Activated CD4-positive, alpha-beta T cell treated with anti-CD3 and anti-CD28 coated beads for 48 hours (primary cell): ENCODE measurements at regions not wholly inside any gene's neighbourhood (a gene's known extent, or its start where the extent isn't known, plus 50 kb on each side); places are given as distances from the start of the nearest gene placed in this dataset.

ENCODE experiments used
- DNase-seq: peaks from one replicate; pipeline ENCODE4 v3.0.0-alpha.2; 2020

DNA sequence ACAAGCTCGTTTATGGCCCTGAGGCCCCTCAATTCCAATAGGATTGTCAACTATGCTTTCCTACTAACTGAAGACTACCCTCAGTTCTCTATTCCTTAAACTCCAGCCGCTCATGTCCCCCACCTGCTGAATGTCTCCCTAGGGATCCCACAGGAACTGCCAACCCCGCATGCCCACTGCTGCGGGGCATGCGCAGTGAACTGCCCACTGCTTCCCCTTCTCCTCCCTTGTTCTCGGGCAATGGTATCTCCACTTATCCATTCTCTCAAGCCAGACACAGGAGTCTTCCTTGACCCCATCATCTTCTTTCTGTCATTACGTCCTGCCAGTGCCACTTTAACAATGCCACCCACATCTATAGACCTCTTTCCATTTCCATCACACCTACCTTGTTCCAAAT is 90.0 kb downstream of the FGF18 start:
- no peak for DNase-seq

DNA sequence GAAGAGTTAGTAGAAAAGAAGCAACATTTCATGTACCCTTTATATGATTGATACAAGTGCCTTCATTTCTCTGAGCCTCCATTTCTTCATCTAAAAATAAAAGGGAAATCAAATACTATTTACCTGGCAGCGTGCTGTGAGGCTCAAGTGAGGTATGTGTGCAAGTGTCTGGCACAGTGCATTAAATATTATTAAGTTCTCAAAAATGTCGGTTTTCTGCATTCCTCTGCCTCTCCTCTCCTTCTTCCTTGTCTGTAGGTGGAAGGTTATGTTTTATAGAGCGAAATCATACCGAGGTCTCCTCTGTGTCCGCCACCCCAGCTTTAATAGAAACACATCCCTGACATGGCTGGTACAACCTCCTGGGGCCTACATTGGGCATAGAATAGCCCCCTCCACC is 93.0 kb downstream of the FGF18 start:
- no peak for DNase-seq

DNA sequence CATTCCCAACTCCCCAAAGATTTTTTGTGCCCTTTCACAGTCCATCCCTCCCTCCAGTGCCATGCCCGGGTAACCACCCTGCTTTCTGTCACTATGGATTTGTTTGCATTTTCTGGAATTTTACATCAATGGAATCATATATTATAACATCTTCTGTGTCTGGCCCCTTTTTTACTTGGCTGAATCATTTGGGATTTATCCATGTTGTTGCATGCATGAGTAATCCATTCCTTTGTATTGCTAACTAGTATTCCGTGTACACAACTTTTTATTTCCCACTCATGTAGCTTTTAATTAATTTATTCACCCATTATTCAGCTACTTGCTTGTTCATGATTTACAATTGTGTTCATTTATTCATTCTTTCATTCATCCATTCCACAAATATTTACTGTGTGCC is 94.1 kb downstream of the FGF18 start:
- DNase-seq = no peak

DNA sequence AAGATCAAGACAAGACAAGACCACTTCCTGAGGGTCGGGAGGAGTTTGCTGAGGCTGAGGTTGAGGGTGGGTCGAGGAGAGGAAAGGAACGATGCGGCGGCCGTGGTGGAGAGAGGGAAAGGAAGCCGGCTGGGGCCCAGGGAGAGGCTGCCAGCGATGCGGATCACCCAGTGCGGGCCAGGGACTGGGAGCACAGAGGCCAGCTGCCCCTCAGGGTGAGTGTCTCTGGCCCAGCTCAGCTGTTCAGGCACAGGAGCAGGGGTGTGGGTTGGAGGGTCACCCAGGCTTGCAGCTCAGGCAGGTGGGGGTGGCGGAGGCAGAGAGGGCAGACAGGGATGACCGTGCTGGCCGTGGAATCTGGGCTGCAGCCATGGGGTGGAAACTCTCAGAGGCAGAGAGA is 99.5 kb downstream of the FGF18 start:
- DNase-seq = no peak

DNA sequence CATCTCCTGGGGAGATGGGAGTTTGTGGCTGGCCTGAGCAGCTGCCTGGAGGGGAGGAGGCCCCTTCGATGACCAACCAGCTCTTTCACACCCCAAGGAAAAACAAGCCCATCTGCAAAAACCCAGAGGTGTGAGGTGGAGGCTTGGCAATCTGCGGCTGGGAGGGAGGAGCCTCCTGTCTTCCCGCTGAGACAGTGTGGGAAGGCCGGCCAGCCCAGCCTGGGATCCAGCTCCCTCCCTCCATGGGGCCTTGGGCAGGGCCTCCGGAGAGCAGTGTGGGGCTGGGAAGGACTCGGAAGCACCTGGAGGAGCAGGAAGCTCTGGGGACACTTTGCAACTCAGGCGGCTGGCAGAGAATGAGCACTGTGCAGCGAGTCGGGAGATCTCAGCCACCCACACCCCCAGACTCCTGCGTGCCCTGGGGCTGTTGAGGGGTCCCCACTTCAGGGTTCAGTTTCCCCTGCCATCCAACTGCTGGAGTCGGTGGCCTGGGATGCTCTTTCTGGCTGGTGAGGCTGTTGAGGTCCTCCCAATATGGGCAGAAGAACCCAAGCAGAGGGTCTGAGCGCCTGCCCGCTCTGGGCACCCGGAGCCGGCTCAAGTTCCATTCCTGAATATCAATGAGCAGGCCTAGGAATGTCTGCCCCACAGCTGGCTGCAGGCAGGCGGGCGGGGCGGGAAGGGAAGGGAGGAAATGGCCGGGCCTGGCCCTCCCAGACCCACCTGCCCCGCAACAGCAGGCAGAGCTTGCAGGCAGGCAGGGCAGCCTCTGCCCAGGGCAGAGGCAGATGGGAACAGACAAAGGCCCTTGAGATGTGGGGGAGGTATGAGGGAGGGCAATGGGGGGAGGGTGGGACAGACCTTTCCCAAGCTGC is 101.1 kb downstream of the FGF18 start:
- DNase-seq = no peak

DNA sequence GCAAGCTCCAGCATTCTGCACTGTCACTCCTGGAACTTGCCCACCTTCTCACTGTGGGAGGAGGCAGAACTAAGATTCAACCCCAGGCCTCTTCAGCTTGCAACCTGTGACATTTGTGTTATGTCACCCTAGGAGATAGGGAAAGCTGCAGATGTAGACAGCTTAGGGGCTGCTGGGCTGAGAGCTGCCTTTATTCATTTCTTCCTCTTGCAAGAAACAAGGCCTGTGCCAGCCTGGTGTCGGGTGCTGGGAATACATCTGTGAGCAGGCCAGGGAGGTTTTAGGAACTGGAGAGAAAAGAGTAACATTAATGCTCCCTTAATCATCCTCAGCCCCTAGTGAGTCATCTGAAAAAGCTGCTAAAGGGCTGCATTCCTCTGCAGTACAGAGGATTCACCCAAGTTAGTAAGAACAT is 101.8 kb downstream of the FGF18 start:
- DNase-seq = no peak

DNA sequence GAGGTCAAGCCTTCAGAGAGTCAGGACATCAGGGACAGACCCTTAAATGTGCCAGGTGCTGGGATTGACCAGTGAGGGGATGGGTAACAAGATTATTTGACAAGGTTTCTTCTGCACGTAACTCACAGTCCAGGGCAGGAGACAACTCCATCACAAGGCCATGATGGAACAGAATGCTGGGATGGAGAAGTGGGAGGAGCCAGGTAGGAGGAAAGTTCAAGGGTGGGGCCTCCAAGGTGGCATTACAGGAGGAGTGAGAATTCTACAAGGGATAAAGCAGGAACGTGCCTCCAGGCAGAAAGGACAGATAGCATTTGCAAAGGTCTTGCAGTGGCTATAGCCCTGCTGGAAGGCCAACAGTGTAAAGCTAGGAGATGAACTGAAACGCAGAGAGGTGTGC is 102.2 kb downstream of the FGF18 start:
- DNase-seq = no peak

DNA sequence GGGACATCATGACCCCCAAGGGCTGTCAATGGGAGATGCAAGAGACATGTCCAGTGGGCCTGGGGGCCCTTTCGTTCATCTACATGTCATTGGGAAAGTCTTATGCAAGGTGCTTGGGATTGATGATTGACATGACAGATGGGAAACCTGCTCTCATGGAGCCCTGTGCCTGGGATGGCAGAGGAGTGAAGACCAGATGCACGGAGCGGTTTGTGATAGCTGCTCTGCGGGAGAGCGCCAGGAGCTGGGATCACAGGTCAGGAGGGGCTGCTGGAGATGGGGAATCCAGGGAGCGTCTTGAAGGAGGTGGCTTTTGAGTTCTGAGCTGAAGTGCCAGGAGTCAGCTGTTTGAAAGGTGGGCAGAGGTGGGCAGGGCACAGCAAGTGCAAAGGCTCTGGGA is 104.3 kb downstream of the FGF18 start:
- DNase-seq = no peak

DNA sequence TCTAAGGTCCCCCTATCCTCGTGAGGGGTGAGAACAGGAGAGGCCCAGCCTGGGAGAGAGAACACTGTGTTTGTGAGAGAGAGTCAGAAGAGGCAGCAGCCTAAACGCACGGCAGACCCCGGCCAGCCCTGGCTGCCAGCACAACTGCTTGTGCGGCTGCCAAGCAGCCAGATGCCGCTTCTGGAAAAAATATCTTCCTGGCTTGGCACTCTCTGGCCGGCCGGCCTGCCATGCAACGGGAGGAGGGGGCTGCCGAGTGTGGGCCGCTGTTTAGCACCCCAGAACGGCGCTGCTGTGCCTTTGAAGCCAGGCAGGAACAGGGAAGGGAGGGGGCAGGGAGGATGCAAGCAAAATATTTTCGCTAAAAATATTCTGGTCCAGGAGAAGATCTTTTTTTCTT is 105.0 kb downstream of the FGF18 start:
- DNase-seq = no peak

DNA sequence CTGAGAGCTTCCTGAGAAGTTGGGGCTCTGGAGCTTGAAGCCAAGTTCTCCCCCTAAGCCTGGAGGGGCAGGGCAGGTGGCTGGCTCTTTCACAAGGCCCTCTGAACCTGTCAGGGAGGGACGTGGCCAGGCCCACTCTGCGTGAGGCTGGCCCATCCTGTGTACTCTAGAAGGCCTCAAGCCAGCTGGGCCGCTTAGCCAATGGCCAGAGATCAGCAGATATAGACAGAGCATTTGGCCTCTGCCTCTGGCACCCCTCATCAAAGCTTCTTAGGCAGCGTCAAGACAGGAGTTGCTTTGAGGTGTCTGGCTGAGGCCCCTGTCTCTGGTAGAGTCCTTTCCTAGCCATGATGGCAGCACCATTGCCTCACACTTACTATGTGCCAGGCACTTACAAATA is 105.6 kb downstream of the FGF18 start:
- DNase-seq = no peak

DNA sequence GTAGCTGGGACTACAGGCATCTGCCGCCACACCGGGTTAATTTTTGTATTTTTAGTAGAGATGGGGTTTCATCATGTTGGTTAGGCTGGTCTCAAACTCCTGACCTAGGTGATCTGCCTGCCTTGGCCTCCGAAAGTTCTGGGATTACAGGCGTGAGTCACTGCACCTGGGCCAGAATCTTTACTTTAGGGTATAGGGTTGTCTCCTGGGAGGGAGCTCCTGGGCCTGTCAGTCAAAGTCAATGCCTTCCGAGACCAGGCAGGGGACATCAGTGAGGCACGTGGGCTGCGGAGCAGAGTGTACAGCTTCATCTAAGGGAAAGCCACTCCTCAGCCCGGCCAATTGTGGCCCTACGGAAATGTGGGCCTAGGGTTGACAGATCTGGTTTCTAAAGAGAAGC is 108.6 kb downstream of the FGF18 start:
- DNase-seq = no peak

DNA sequence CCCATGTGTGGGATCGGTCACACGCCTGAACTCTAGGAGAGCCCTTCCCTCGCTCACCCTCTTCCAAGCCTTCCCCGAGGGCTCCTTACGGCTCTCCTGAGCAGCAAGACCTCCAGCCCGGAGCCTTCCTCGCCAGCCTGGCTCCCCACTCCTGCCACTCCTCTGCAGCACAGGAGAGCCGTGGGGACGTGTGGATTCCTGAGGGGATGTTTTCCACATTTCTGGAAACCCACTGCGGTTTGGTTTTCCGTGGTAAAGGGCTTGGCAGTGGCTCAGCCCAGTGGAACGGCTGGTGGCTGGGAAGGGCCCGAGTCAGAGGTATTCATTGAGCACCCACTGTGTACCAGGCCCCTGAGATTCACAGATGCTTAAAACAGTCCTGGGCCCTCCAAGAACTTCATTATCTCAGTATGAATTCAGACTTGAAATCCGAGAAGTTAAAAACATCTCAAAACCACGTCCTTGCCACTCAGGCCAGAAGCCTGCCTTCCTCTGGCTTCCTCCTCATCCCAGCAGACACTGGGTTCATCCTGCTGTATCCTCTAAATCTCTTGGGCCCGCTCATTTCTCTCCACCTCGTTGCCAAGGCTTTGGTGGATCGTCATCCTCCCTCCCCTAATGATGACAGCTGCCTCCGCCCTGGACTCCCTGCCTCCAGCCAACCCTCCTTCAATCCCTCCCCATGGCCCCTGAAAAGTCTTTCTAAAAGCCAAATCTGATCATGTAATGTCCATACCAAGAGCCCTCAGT is 109.6 kb downstream of the FGF18 start:
- DNase-seq = no peak

DNA sequence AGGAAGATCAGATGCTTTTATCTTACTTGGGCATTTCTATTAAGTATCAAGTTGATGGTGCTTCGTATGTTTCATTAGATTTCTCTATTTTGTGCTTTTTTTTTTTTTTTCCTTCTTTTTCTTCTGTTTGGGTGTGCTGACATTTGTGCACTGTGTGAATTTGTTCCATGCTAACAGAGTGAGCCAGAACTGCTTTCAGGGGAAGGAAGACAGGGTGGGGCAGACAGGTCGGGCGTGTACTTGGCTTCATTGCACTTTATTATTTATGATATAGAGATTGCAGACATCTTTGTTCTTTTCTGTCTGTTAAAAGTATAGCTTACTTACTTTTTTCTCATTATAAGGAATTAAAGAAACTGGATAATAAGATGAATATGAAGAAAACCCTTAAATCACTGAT is 112.2 kb downstream of the FGF18 start:
- no peak for DNase-seq

DNA sequence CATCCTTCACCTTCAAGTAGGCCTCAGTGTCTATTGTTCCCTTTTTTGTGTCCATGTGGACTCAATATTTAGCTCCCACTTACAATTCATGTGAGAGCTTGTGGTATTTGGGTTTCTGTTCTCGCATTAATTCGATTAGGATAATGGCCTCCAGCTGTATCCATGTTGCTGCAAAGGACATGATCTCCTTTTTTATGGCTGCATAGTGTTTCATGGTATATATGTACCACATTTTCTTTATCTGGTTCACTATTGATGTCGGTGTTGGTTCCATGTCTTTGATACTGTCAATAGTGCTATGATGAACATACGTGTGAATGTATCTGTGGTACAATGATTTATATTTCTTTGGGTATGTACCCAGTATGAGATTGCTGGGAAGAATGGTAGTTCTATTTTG is 113.7 kb downstream of the FGF18 start:
- no peak for DNase-seq

DNA sequence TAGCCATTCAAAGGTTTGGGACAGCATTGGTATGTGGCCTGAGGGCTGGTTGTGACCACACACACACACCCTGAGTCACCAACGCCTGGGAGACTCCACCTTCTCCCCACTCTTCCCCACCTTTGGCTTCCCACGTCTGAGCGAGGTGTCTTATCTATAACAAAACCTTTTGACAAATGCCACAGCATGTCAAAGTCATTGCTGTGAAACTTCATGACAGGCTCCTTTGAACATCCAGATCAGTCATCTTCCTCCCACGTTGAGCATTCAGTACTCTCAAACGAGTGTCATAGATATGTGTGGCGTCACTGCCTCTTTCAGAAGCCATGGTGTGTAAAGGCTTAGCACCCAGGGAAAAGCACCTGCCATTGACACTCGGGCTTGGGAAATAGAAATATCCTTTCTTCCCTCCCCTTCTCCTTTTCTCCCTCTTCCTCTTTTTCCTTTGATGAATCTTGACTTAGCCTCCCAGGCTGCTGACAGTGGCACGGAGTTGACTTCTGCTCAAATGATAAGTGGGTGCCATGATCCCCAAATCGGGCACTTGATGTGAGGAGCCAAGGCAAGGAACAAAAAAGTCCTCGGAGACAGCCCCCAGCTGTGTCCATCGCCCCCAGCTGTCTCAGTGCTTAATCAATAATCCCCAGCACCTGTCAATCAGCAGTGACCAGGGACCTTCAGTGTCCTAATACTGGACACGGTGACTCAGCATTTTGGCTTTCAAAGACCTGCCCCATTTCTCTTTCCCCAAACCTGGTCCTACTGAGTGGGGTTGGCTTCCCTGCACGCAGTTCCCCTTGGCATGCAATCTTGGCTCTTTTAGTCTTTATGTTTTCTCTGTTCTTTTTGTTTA is 114.8 kb downstream of the FGF18 start:
- peak; percentile 38 for DNase-seq

DNA sequence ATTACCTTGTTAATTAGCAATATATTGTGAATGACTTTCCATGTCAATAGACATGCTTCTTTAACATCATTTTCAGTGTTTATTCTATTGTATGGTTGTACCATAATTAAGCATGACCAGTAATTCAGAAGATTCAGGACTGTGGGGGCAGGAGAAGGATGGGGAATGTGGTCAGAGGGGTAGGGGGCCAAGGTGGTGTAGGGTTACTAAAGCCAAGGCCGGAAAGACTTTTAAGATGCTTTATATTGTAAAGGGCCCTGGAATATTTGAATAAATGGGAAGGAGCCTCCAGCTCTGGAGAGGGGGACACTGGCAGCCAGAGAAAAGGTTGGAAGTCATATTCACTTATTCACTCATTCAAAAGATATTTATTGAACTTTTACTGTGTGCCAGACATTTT is 115.7 kb downstream of the FGF18 start:
- no peak for DNase-seq

DNA sequence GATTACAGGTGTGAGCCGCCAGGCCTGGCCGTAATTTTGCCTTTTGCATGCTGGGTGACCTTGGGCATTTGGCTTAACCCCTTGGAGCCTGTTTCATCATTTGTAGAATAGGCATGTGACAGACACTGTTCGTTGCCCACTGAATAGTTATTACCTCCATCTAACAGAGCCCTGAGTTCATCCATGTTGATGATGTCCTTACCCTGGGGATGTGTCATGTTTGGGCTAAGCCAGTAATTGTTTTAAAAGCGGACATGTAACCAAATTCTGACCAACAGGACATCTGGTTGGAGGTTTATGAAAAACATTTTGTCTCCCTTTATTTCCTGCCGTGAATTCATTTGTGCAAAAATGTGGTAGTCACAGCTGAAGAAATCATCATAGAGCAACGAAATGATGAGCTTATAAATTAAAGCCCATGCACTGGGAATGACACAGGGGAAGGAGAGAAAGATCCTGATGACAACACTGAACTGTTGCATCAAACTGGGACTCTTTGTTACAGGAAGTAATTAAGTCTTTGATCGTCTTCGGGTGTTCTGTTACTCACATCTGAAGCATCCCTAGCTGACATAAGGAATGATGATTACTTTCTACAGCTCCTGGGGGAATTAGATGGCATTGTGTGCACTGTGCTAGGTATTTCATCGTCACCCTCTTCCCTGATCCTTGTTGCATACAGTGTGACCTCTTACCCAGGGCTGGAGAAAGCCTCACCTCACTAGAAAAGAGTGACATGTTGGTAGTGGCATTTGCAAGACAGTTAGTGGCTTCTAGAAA is 117.8 kb downstream of the FGF18 start:
- no peak for DNase-seq

DNA sequence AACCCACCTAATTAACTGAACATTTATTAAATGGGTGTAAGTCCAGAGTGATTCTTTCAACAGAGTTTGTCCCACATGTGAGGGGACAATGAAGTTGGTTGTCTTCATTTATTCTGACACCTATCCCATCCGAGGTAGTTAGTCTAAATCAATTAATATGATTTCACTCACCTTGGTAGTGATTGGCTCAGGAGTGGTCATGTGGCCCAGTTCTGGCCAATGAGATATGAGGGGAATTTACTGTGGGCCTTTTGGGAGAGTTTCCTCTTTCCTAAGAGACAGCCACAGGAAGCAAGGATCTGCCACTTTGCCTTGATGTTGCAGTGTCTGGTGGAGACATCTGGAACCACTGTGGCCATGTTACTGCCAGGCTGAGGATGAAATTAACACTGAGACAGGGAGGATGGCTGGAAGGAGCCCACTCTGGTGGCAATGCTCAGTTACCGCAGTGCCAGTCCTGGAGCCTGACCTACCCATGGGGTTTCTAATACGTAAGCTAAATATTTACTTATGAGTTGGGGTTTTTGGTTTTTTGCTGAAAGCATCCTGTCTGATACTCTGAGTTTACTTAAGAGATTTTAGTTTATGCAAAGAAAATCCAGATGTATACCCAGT is 118.6 kb downstream of the FGF18 start:
- DNase-seq = no peak

DNA sequence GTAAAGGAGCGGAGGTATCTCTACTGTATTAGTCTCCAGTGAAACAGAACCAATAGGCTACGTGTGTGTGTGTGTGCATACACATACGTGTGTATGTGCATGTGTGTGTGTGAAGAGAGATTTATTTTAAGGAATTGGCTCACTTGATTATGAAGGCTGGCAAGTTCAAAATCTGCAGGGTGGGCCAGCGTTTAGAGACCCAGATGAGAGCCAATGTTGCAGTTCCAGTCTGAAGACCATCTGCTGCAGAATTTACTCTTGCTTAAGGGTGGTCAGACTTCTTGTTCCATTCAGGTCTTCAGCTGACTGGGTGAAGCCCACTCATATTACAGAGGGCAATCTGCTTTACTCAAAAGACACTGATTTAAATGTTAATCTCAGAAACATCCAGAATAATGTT is 119.2 kb downstream of the FGF18 start:
- DNase-seq = no peak

DNA sequence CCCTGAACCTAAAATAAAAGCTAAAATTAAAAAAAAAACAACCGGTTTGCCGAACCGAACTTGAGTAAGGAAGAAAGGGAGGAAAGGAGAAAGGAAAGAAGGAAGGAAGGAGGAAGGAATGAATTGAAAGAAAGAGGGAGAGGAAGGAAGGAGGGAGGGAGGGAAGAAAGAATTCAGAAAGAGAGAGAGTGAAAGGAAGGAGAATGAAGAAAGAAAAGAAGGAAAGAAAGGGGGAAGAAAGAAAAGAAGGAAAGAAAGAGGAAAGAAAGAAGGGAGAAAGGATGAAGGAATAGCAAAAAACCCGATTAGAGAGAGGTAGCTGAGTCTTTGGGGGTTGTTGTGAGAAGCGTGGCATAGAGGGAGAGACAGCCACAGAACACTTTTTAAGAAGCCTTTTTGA is 121.4 kb downstream of the FGF18 start:
- DNase-seq = no peak

DNA sequence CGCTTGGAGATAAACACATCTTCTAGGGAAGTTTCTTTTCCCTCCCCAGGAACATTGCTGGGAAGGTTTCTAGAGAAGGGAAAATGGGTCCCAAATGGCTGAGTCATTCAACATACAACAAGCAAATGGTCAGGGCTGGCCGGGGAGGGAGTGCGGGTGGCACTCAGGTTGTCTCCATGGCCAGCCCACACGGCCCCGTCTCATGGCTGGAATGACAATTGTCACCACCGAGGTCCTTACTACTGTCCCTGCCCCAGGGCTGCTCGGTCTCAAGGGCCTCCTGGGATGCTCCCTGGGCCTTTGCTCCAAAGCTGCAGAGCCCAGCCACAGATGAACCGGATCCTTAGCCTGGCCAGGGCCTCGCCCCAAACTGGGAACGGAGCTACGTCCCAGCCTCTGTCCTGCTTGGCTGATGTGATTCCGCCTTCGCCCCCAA is 121.9 kb downstream of the FGF18 start:
- no peak for DNase-seq

DNA sequence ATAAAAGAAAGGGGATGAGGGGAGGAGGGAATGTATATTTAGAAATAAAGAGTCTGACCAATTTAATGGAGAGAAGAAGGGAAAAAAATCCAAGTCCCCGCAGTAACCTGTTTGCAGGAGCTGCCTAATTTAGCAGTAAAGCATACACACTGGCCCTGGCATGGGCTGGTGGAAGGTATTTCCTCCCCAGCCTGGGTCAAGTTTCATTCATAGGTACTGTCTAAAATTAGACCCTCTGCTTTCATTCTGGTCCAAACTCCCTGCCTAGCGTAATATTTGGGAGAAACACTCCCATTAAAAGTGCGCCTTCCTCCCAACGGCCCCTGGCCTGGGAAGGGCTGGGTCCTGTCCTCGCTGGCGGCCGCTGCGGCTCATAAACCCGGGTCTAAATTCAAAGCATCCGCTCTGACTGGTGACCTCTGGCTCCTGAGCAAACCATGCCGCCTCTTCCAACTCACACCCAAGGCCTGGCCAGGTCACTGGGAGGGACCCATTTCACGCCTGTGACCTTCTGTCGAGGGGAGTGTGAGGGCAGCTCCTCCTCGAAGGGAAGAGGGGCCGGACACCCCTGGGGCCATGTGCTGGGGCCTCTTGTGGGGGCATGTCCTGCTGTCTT is 123.2 kb downstream of the FGF18 start:
- DNase-seq = no peak
